Stimulated activated CD4-positive, alpha-beta T cell treated with anti-CD3 and anti-CD28 coated beads, TNF-alpha, amount 100 ng/mL, for 48 hours (primary cell): ENCODE measurements at regions not wholly inside any gene's neighbourhood (a gene's known extent, or its start where the extent isn't known, plus 50 kb on each side); places are given as distances from the start of the nearest gene placed in this dataset.

Experiments
- DNase-seq, 3 donors: peaks; one replicate each; pipeline ENCODE4 v3.0.0-alpha.2; 2020; ENCODE audit warnings: low read depth in 3 of 3

DNA sequence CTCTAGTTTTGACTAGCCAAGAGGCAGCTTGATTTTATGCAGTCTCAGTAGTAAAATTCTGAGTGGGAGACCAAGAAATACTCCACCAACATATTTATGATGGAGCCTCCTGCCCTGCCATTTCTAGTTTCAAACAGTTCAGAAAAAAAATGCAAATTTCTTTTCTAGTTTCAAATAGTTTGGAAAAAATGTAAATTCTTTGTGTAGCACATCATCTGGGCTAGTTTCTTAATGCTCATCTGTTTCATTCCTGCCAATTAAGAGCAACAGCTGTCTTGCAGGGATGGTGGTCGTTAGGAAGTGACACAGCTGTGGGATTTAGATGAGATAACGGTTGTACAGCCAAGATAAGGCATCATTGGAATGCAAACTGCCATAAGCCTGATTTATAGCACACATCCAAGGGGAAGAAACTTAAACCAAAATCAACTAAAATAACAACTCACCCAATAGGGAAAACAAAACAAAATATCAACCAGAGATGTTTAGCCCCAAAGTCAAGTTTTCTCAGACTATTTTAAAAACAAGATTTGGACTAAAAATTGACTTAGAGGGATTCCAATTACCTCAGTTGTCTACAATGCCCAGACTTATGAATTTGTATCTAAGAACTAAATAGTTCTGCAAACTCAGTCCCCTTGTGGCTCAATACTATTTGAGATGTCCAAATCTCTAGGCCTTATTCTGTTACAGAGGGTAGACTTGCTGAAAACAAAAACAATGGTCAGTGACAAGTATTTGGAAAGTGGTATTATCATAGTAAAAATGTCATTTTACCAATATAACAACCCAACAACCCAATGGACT, 291.3 kb upstream of the ATP2B1 start:
- DNase-seq = no peak

DNA sequence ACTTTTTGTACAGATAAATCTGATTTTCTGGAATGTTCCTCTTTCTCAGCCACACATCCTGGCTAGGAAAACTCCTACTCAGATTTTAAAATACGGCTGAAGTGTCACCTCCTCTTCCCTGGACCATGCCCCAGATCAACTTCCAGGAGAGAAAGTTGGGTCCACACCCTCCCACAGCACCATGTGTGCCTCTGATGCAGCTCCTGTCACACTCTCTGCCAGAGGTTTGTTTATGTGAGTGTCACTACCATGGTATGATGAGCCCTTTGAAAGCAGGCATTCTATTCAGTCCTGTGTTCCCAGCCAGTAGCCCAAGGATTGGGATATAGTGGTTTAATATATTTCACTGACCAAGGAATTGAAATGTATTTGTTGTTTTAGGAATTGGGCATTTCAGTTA, 287.2 kb upstream of the ATP2B1 start:
- no peak for DNase-seq

DNA sequence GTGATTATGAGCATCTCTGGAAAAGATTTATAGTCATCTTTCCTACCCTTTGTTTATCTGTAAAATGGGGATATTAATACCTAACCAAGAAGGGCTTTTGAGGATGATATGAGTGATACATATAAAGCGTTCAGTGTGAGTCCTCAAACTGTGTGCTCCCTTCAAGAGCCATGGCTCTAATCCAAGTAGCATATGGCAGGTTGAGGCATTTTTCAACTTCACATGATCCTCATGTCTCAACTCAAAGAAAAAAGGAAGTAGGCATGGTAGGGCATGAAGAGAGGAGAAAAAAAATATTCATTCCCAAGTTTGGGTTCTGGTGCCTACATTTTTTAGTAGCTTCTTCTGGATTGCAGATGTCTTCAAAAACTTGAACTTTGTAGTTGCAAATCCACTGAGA, 286.3 kb upstream of the ATP2B1 start:
- DNase-seq = no peak

DNA sequence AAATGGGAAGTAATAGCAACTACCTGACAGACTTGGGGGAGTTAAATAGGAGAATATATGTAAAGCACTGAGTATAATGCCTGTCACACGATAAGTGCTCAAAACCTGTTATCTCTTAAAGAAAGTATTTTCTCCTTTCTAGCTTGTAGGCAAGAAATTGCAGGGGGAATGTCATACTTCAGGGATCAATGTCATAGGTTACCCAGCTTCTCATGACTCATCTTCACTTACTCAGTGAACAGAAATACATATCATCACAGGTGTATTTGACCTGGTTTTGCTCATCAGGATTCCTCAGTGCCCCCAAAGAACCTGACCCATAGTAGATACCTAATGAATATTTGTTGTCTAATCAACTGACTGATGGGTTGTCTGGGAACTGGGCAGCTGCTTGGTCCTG, 285.0 kb upstream of the ATP2B1 start:
- no peak for DNase-seq

DNA sequence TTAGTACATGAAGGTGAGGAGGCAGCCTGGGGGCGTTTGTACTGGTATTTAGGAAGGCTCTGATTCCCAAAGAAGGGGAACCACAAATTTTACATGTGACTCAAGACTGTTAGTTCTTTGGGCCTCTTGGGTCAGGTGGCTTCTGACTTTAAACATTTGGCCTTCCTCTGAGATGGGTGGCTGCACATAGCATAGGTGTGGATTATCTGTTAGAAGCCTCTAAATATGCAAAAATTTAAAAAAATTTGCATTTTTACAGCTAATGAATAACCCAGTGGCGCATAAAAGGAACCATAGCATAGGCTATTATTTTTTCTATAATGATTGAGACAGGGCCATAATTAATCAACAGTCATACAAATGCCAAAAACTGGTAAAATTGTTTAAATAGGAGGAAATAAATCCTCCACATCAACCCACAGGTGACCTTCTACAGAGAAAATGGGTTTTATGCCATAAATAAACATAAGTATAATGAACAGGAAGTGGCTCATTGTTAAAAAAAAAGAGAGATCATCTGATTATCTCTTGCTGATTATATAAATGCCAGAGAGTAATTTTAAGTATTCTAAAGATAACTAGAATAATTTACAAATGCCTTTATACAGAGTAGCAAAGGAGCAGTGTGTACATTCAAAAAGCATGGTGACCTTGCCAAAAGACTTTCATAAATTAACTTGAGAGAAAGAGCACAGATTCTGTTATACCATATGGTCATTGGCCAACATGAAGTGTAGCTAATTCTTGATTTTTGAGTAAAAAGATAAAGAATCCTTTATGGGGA, 284.2 kb upstream of the ATP2B1 start:
- no peak for DNase-seq

DNA sequence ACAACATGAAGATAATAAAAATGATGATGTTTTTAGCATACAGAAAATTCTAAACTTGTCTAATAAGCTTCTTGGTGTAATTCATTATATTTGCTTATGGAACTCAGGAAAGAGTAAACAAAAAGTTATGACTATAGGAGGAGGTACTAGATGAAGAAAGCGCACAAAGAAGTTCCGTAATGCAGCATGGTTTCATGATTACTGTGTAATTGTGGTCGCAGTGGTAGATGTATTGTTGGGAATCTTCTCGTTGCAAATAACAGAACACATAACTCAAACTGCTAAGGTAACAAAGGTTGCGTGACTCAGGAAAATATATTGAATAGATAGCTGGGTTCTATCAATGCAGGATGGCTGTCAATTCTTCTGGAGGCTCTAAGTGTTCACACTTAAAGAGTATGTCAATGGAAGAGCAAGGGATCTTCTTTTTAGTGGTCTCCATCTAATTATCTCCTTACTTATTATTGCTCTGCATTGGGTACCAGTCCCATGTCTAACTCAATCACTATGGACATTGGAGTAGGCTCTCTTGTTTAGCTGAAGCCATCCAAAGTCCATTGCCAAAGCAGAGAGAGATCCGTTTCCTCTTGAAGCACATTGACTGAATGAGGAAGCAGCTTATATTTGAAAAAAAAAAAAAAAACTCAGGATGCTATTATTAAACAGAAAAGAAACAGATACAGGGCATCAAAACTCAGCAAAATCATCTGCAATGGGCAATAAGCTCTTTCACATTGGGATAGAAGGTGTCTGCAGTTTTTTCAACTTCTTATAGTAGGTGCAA, 283.4 kb upstream of the ATP2B1 start:
- DNase-seq = no peak

DNA sequence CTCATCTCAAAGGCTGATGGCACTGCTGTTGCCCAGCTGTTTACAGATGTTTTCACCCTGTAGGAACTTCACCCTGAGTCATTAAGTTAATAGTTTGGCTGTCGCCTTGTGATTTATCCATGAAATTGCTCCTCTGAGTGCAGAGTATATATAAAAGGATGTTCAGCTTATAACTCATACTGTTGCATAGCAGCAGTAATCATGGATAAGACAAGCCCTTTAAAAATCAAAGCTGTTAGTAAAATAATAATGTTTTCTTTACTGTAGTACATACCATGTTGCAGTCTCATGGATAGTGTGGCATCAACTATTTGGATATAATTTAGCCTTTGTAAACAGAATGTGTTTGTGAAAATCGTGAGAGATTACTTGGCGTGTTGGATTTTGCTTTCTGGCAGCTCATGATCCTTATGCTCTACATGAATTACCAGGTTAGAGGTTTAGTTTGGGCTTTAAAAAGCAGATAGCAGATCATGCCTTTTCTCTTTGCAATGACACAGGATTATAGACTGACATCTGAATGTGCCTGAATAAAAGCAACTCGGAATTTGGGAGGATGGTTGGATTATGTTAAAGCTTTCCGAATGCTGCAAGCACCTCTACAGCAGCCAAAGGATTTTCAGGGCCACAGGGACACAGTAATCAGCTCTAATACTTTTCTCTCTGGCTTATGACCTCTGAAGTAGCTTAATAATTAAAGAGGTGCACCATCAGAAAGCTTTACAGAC, 279.7 kb upstream of the ATP2B1 start:
- DNase-seq = no peak

DNA sequence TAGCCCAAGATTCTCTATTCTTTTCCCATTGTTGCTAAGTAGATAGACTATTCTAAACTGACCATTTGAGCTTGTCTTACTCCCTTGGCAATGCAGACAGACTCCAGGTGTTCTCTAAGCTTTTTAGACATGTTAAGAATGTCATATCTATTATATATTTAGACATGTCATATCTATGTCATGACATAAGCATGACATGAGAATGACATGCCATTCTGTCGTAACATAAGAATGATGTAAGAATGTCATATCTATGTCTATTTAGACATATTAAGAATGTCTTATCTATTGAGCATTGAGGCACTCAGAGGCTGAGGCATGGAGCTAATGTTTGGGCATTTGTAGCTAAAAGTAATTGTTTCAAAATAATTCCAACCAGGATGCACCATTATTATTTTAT, 277.3 kb upstream of the ATP2B1 start:
- DNase-seq = no peak

DNA sequence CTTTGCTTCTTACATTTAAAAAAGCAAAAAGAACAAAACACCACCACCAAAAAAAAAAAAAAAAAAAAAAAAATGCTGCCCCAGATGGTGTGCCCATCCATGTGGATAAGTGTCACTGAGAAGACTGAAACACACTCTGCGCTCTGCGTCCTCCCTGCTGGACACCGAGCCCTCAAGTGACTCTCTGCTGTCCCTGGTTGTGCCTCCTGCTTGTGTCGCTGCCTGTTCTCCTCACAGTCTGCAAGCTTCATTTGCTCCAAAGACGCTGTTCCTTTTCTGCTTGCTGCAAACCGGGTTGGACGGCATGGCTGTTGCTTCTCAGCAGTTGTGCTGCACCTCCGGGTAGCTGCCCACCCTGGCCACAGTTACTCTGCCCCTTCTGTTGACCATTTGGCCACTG, 276.2 kb upstream of the ATP2B1 start:
- DNase-seq = no peak

DNA sequence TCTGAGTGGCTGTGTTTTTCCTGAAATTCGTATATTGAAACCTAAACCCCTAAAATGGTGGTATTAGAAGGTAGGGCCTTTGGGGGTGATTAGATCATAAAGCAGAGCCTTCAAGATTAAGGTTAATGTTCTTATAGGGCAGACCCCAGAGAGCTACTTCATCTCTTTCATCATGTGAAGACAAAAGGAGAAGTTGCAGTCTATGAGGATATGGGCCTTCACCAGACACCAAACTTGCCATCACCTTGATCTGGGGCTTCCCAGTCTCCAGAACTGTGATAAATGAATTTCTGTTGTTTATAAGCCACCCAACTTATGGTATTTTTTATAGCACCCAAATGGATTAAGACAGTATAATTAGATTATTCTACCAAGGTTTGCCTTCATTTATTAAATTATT, 275.0 kb upstream of the ATP2B1 start:
- DNase-seq = no peak

DNA sequence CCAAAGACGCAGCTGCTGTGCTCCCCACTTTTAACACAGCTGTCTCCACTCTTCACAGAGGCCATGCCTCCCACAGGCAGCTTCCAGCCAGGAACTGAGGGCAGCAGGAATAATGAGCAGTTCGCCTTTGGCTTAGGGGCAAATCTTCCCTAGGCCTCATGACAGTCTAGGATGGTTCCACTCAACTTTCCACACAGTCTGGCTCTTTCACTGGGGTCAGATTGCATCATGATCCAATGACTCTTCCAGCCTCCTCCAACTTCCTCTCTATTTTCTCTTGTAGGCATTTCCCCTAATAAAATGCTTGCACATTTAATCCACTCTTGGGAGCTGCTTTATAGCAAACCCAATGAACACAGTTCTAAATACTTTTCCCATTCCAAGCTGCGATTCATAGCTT, 271.6 kb upstream of the ATP2B1 start:
- DNase-seq = no peak

DNA sequence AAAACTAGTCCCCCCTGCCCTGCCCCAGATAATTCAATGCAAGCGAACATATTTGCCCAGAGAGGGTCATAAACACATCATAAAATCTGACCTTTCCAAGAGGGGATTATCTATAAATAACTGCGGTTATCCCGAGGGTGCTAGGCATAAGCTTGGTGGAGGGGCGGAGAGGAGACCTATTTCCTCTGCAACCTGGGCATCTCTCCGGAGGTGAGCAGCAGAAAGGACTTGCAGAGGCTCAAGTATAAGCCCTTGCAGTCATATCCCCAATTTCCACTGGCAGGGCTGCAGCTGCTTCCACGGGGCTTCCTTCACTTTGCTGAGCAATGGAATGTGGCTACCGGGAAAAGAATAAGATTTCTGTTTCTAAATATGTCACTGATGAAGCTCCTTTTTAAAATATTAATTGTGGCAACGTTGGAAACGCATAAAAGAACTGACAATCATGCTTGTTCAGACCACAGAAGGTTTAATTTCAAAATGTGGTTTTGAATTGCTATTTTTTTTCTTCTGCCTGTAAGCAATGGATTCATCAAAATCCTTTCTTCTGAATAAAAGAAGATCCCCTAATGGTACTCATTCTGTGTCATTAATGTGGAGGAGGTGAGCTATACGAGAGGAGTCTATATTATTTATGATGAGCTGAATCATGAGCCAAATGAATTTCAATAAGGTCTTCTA, 268.9 kb upstream of the ATP2B1 start:
- no peak for DNase-seq

DNA sequence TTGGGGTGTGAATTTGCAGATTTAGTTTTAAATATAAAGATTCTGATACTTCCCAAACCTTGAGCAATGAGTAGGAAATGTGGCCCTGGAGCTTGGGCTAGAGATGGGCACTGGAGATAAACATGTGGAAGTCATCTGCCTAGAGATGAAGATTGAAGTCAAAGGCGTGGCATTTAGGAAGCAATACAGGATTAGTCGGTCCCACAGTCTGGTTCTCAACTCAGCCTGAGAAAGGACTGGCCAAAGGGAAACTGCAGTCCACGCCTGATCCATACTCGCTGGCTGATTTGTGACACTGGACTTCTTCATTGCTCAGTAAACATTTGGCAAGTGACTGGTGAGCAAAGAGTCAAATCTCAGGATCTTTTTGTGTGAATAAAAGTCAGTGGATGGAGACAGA, 268.2 kb upstream of the ATP2B1 start:
- no peak for DNase-seq

DNA sequence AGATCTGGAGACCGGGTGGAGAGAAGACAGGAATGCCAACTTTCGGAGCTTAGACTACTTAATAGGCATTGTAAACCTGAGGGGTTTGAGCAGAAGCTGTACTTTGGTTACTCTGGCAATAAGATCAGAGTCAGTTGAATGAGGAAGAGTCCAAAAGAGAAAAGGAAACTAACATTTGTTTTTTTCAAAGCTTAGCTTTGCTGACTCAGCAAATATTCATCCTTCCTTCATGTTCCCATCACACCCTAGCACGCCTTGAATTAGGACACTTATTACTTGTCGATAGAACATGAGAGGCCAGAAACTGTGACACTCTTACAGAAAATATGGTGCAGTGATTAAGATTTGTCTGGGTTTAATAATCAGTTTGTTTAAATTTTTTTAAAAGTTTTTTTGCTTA, 266.9 kb upstream of the ATP2B1 start:
- no peak for DNase-seq

DNA sequence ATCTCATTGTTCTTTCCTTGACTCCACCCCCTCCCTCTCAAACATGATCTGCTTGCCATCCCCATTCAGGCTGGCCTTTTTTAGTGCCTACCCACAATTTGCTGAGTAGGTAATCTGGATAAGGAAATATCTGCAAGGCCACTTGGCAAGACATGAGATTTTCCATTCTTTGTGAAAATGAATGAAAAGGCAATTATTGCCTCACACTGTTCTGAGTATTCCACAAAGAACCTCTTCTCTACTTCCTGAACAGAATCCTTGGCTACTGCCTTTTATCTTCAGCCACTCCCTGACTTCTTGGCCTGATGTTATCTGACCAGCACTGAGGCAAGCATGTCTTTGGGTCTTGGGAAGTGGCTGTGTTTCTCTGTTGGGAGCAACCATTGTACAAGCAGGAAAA, 263.2 kb upstream of the ATP2B1 start:
- DNase-seq = no peak

DNA sequence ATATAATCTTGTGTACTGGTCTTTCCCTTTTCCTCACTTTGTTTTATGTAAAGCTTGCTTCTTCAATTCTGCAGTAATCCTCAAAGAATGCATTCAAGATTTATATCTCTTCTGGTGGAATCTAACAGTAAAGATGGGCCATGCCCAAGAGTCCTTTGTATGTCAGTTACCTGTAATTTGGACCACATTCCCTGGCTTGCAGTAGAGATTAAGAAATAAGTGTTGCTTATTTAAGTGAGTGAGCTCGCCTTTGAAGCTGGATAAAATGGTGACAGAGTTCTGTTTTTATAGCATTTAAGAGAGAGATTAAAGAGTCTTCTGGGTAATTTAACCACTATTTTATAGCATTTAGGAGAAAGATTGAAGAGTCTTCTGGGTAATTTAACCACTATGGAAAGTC, 262.1 kb upstream of the ATP2B1 start:
- DNase-seq = no peak

DNA sequence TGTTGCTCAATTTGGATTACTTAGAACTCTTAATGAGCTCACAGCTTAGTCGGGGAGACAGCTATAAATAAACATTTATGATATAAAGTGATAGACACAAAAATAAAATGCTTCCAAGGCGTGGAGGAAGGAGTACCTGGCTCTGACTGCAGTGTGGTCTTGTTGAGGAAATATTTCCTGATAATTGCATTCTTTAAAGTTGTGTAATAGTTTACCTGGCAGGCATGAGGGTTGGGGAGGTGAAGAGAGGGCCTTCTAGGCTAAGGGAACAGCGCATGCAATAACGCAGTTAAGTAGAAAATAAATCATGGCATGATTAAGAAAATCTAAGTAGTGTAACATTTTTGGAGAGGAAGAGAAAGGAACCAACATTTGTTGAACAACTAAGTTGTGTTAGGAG, 260.5 kb upstream of the ATP2B1 start:
- no peak for DNase-seq

DNA sequence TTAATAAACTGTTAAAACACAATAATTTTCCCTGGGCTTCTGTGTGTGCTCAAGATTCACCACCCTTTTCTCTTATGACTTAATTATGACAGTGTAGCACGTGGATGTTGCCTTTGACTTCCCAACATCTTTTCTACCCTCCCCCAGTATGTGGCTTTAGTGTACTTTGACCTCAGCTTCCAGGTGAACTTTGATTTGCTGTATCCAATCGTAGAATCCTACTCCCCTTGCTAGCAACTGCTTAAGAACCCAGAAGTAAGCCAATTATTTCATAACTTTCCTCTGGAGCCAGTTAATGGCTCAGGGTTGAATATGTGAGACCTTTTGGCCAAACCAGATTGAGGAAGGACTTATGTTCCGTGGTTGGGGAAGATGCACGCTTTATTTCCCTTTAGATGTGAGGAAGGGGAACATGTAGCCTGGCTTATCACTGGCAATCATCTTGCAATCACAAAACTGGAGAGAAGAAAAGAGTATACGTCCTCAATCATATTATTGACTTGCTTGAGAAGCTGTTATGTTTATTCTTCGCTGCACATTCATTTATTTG, 259.6 kb upstream of the ATP2B1 start:
- no peak for DNase-seq

DNA sequence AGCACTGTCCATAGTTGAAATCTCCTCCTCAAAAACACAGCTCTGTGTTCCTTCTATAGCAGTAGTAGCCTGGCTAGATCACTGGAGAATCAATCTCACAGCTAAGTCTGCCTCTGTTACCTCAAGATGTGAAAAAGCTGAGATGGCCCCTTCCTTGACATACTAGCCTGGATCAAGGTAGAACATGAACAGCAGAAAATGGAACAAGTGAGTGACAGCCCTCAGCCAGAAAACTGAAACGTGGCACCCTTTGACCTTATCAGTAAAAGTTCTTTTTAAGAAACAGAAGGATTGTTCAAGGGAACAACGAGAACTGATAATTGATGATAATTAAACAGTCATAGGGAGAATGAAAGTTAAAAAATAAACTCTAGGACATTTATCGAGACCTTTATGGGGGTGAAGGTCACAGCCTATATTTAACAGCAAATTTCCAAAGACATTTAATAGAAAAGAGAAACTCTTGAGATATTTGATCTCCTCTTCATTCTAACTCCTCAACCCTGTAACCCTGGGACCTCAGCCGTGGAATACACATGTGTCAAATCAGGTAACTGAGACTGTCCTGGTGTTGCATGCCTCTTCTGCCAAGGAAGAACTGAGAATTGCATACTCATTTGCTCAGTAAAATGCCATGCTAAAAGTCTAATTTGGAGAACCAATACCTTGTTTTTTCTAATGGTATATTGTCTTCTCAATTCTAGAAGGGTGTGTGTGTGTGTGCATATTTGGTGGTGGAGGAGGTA, 258.0 kb upstream of the ATP2B1 start:
- DNase-seq = no peak

DNA sequence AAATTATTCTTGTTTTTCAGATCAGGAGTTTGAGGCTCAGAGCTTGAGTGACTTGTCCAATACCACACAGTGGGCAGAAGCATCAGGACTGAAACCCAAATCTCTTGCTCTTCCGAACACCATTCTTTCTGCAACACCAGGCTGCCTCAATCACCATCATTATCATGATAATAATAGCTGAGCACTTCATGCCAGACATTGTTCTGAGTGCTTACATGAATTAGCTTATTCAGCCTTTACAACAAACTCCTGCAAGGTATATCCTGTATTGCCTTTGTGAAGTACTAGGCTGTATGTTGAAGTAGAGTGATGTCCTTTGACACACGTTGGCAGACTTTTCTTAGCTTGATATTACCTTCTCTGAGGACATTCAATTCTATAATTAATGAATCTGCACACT, 257.4 kb upstream of the ATP2B1 start:
- no peak for DNase-seq
